T-cell (primary cell): ENCODE measurements at regions not wholly inside any gene's neighbourhood (a gene's known extent, or its start where the extent isn't known, plus 50 kb on each side); places are given as distances from the start of the nearest gene placed in this dataset.
A peak's percentile ranks its signal among the peaks of the same experiment; 100 is the strongest.

Experiments
- ATAC-seq, 4 experiments: fragments of 200-7000 bp in 3 of 4; fragments of 150-1000 bp in 1 of 4; cut with Tn5 transposase; replicated peaks in 1 of 4; 1 replicate in 3 of 4; 2 replicates in 1 of 4; pipeline ENCODE4 v1.10.0; 2021; ENCODE audit warnings: moderate library complexity in 3 of 4, mild to moderate bottlenecking in 2 of 4, moderate number of reproducible peaks in 1 of 4
- CTCF ChIA-PET, 2 donors: fragments of 300-600 bp; sonication (Branson Sonifier 250); formaldehyde crosslinking; loops; one replicate each; lab custom pipeline; 2022; ENCODE audit warnings: antibody characterized with exemption in 2 of 2; lab: Charles Lee
- POLR2A ChIA-PET, 2 donors: fragments of 300-600 bp; sonication (Branson Sonifier 250); formaldehyde crosslinking; loops; one replicate each; lab custom pipeline; 2022; ENCODE audit warnings: antibody characterized with exemption in 2 of 2; lab: Charles Lee
- DNase-seq, 35 experiments: peaks; one replicate each; pipeline versions ENCODE4 v3.0.0 to v3.0.0-alpha.2; 2013 to 2023
- H3K27ac ChIP-seq: one replicate; pipeline ENCODE4 v1.5.1; 2013; ENCODE audit warnings: low read length
- H3K27me3 ChIP-seq, 2 experiments: replicated peaks in 1 of 2; 1 replicate in 1 of 2; 2 replicates in 1 of 2; pipeline versions ENCODE4 v1.6.1 to v1.7.0; 2013; ENCODE audit warnings: low read length in 1 of 2, mixed read lengths in 1 of 2; ENCODE audit not compliant: control insufficient read depth in 2 of 2, insufficient read depth in 2 of 2; ENCODE audit errors: extremely low read depth in 1 of 2
- H3K36me3 ChIP-seq, 2 donors: 1 replicate in 1 of 2; 2 replicates in 1 of 2; pipeline versions ENCODE4 v1.6.1 to v1.7.0; 2013; ENCODE audit warnings: low read length in 1 of 2; ENCODE audit not compliant: control insufficient read depth in 2 of 2, insufficient read depth in 1 of 2; ENCODE audit errors: extremely low read depth in 1 of 2
- H3K4me1 ChIP-seq, 2 experiments: 1 replicate in 1 of 2; 2 replicates in 1 of 2; pipeline versions ENCODE4 v1.6.1 to v1.7.0; 2013; ENCODE audit warnings: low read length in 2 of 2, mixed read lengths in 1 of 2; ENCODE audit not compliant: insufficient read depth in 2 of 2, control insufficient read depth in 1 of 2; ENCODE audit errors: extremely low read depth in 1 of 2
- H3K4me3 ChIP-seq, 2 donors: 1 replicate in 1 of 2; 2 replicates in 1 of 2; pipeline versions ENCODE4 v1.5.1 to v1.7.0; 2013; ENCODE audit warnings: mild to moderate bottlenecking in 2 of 2, low read length in 1 of 2, moderate library complexity in 1 of 2; ENCODE audit not compliant: control insufficient read depth in 1 of 2; ENCODE audit errors: extremely low read depth in 1 of 2
- H3K9me3 ChIP-seq: 2 replicates; pipeline ENCODE4 v1.7.0; 2013
- H3K27ac Mint-ChIP-seq, 2 donors: one replicate each; pipeline ENCODE4 v1.8.0; 2020 to 2021; ENCODE audit warnings: mild to moderate bottlenecking in 2 of 2, mixed read lengths in 2 of 2
- H3K27me3 Mint-ChIP-seq, 2 donors: one replicate each; pipeline ENCODE4 v1.8.0; 2021 to 2022; ENCODE audit warnings: mixed read lengths in 2 of 2
- H3K36me3 Mint-ChIP-seq: one replicate; pipeline ENCODE4 v1.8.0; 2021; ENCODE audit warnings: mixed read lengths
- H3K4me1 Mint-ChIP-seq, 3 donors: one replicate each; pipeline ENCODE4 v1.8.0; 2020 to 2022; ENCODE audit warnings: mixed read lengths in 3 of 3, mild to moderate bottlenecking in 1 of 3
- H3K4me3 Mint-ChIP-seq, 3 donors: one replicate each; pipeline ENCODE4 v1.8.0; 2020 to 2022; ENCODE audit warnings: mild to moderate bottlenecking in 3 of 3, mixed read lengths in 3 of 3, moderate library complexity in 3 of 3
- H3K9me3 Mint-ChIP-seq, 3 donors: one replicate each; pipeline ENCODE4 v1.8.0; 2020 to 2022; ENCODE audit warnings: mixed read lengths in 3 of 3
- WGBS: methylation state at CpG from one replicate; pipeline ENCODE4 v1.1.5; 2013; ENCODE audit warnings: missing lambda C conversion rate; ENCODE audit not compliant: insufficient coverage; 5-methylcytosine and 5-hydroxymethylcytosine counted together

DNA sequence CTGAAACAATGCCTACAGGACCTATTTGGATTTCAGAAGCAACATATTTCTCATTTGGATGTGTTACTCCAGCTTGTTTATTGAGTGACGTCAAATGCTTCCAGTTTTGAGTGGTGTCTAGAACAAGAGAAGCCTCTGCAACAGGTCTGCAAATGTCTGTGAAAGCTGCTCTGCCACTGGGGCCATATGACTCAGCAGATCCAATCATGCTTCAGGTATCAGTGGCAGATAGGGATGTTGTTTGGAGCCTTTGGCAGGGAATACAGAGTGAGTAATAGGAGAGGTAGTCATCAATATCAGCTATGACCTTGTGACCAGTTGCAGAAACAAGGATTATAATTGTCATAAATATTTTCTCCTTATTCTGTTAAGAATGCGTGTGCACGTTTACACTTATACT is 141.1 kb upstream of the ZXDA start:
- H3K9me3 Mint-ChIP-seq = peaks cover 7 to 11% (median 10%) of the 10 kb centered on the region in 3 donors
- Histone ChIP-seq H3K4me3 (no peak overlapping the region), H3K4me1 (no peaks in the 10 kb centered on the region), H3K27ac (no peak overlapping the region), H3K36me3 (no peaks in the 10 kb centered on the region), H3K27me3 (no peaks in the 10 kb centered on the region), H3K9me3 (no peaks in the 10 kb centered on the region)
- peaks cover 0 to 15% of the 10 kb centered on the region in 2 donors for H3K27me3 Mint-ChIP-seq
- ChIA-PET POLR2A (no interaction called here), CTCF (no interaction called here)
- H3K4me1 Mint-ChIP-seq = no peaks in the 10 kb centered on the region
- H3K4me3 Mint-ChIP-seq = no peak overlapping the region
- 80% methylated on average over 1 of the region's 3 CpGs for WGBS
- ATAC-seq (no peak), DNase-seq (no peak)
- no peak overlapping the region for H3K27ac Mint-ChIP-seq
- no peaks in the 10 kb centered on the region for H3K36me3 Mint-ChIP-seq

DNA sequence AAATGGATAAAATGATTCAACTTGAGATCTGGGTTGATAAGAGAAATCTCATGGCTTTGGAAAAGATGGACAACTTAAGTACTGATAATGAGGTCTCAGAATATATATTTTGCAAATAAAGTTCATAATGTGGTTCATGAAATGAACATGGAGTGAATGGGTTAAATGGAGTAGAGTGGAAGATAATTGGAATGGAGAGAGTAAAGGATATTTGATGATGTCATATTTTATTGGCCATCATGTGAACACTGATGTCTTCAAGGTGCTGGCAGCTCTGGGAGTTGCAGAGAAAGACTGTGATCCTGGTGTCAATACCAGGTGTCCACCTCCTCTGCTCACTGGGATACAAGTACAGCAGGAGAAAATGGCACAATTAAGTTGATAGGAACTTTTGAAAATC is 133.9 kb upstream of the ZXDA start:
- H3K27ac ChIP-seq = no peak overlapping the region
- Mint-ChIP-seq H3K4me1 (no peaks in the 10 kb centered on the region), H3K9me3 (peaks cover 7 to 11% (median 10%) of the 10 kb centered on the region in 3 donors), H3K27me3 (peaks cover 0 to 15% of the 10 kb centered on the region in 2 donors), H3K27ac (no peak overlapping the region), H3K36me3 (no peaks in the 10 kb centered on the region), H3K4me3 (no peak overlapping the region)
- ChIA-PET POLR2A (no interaction called here), CTCF (no interaction called here)
- H3K4me3 ChIP-seq = no peak overlapping the region
- DNase-seq (no peak), ATAC-seq (no peak)
- H3K9me3 ChIP-seq = no peaks in the 10 kb centered on the region
- no peaks in the 10 kb centered on the region for H3K4me1 ChIP-seq
- no peaks in the 10 kb centered on the region for H3K36me3 ChIP-seq
- peaks cover 0 to 4% of the 10 kb centered on the region in 2 experiments for H3K27me3 ChIP-seq

DNA sequence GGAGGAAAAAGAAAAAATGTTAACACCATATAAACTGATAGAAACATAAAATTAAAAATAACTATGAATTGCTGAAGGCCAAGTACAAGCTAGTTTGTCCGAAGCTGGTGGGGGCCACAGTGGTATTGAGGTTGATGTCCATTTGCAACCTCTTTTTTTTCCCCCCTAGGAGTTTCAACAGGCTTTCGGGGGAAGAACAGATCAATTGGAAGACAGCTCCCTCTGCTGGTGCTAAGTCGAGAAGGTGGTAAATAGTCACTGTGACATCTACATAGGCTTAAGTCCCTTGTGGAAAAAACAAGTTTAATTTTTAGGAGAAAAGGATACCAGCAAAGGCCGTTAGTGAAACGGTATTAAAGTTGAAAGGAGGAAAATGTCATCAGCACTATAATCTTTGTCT is 115.7 kb upstream of the ZXDA start:
- Mint-ChIP-seq H3K36me3 (no peaks in the 10 kb centered on the region), H3K4me1 (peaks cover 5 to 25% (median 7%) of the 10 kb centered on the region in 3 donors), H3K9me3 (no peaks in the 10 kb centered on the region), H3K4me3 (no peak overlapping the region), H3K27me3 (peaks cover 0 to 4% of the 10 kb centered on the region in 2 donors), H3K27ac (no peak overlapping the region)
- Histone ChIP-seq H3K4me3 (no peak overlapping the region), H3K27ac (no peak overlapping the region), H3K9me3 (no peaks in the 10 kb centered on the region), H3K27me3 (no peaks in the 10 kb centered on the region), H3K36me3 (no peaks in the 10 kb centered on the region), H3K4me1 (no peaks in the 10 kb centered on the region)
- ATAC-seq = no peak
- ChIA-PET CTCF (interaction anchor here (0.6 to 0.9 kb wide), 3 partner anchors 9 to 206 kb away, joined by 4 read pairs; no protein-coding TSS in a partner anchor), POLR2A (no interaction called here)
- WGBS = no CpG with 5 or more reads among the region's 5 CpGs
- DNase-seq = peak in 24 of 35 experiments; percentile 0 to 58 (median 15)

DNA sequence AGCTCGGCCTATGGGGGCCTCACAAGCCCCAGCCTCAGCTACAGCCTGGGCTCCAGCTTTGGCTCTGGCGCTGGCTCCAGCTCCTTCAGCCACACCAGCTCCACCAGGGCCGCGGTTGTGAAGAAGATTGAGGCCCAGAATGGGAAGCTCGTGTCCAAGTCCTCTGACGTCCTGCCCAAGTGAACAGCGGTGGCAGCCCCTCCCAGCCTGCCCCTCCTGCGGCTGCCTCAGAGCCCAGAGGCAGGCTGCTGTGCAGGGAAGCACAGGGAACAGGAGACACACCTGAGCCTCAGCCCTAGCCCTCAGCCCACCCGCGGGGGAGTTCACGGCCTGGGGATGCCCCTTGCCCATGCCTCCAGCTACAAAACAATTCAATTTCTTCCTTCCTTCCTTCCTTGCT is 75.7 kb upstream of the ZXDA start:
- peaks cover 8 to 17% (median 13%) of the 10 kb centered on the region in 3 donors for H3K9me3 Mint-ChIP-seq
- CTCF ChIA-PET = no interaction called here
- Histone ChIP-seq H3K27ac (no peak overlapping the region), H3K27me3 (peaks cover 0 to 5% of the 10 kb centered on the region in 2 experiments), H3K9me3 (no peaks in the 10 kb centered on the region), H3K4me1 (no peaks in the 10 kb centered on the region), H3K36me3 (no peaks in the 10 kb centered on the region), H3K4me3 (no peak overlapping the region)
- H3K4me1 Mint-ChIP-seq = no peaks in the 10 kb centered on the region
- no peak overlapping the region for H3K27ac Mint-ChIP-seq
- ATAC-seq (no peak), DNase-seq (no peak)
- no peak overlapping the region for H3K4me3 Mint-ChIP-seq
- 87% methylated on average over 3 of the region's 11 CpGs for WGBS
- no peaks in the 10 kb centered on the region for H3K36me3 Mint-ChIP-seq
- POLR2A ChIA-PET = no interaction called here
- H3K27me3 Mint-ChIP-seq = peaks cover 3 to 12% of the 10 kb centered on the region in 2 donors

DNA sequence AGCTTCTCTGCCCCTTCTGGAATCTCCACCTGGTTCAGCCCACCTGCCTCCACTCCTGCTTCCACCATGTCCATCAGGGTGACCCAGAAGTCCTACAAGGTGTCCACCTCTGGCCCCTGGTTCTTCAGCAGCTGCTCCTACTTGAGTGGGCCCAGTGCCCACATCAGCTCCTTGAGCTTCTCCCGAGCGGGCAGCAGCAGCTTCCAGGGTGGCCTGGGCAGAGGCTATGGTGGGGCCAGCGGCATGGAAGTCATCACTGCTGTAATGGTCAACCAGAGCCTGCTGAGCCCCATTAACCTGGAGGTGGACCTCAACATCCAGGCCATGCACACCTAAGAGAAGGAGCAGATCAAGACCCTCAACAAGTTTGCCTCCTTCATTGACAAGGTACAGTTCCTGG is 74.4 kb upstream of the ZXDA start:
- no peak for DNase-seq
- WGBS = 90% methylated on average over 2 of the region's 3 CpGs

DNA sequence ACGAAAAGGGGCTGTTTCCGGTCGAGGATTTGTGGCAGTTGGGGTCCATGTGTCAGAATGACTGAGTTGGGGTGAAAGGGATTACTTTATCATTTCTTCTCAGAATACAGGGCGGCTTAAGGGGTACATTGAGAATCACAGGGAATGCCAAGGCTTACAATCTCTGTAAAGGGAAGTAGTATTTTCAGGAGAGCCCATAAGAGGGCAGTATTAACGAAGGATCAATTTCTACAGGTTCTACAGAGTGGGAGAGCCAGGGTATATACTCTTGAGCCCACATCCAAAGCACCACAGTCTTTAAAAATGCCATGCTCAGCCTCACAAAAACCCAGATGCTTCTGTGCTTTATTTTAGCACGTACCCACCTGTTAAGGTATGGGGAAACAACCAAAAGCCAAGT is 67.7 kb upstream of the ZXDA start:
- DNase-seq (no peak), ATAC-seq (no peak)
- Mint-ChIP-seq H3K4me3 (no peak overlapping the region), H3K36me3 (no peaks in the 10 kb centered on the region), H3K9me3 (no peaks in the 10 kb centered on the region), H3K27ac (no peak overlapping the region), H3K27me3 (peaks cover 2 to 27% of the 10 kb centered on the region in 2 donors), H3K4me1 (no peaks in the 10 kb centered on the region)
- POLR2A ChIA-PET = no interaction called here
- CTCF ChIA-PET = no interaction called here
- Histone ChIP-seq H3K27me3 (no peaks in the 10 kb centered on the region), H3K27ac (no peak overlapping the region), H3K4me3 (no peak overlapping the region), H3K9me3 (no peaks in the 10 kb centered on the region), H3K4me1 (no peaks in the 10 kb centered on the region), H3K36me3 (no peaks in the 10 kb centered on the region)
- no CpG with 5 or more reads among the region's 6 CpGs for WGBS

More for the DNA sequence above, 74.4 kb upstream of the ZXDA start:
- Histone ChIP-seq H3K27me3 (peaks cover 0 to 5% of the 10 kb centered on the region in 2 experiments), H3K27ac (no peak overlapping the region), H3K36me3 (no peaks in the 10 kb centered on the region), H3K9me3 (no peaks in the 10 kb centered on the region), H3K4me3 (no peak overlapping the region), H3K4me1 (no peaks in the 10 kb centered on the region)
- Mint-ChIP-seq H3K27me3 (peaks cover 3 to 12% of the 10 kb centered on the region in 2 donors), H3K27ac (no peak overlapping the region), H3K4me1 (no peaks in the 10 kb centered on the region), H3K4me3 (no peak overlapping the region), H3K9me3 (peaks cover 8 to 17% (median 13%) of the 10 kb centered on the region in 3 donors), H3K36me3 (no peaks in the 10 kb centered on the region)
- ATAC-seq = no peak
- POLR2A ChIA-PET = no interaction called here
- CTCF ChIA-PET = no interaction called here

DNA sequence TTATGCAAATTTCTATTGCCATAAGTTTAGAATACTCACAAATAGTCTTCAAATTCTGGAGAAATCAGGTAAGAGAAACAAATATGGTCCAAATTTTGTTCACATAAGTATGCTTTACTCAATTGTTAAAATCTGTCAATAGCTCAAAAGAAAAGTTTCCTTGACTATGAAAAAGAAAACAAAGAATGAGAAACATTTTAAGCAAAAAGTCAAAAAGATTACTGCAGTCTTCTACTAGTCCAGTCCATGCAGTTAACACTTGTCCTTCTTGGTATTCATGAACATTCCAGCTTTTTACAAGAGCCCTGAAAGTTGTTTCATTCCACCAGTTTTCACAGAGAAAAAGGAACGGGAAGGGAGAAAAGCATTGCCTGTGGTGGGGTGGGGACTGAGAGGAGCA is 54.7 kb upstream of the ZXDA start:
- Mint-ChIP-seq H3K27me3 (peaks cover 0 to 10% of the 10 kb centered on the region in 2 donors), H3K27ac (no peak overlapping the region), H3K36me3 (no peaks in the 10 kb centered on the region), H3K9me3 (peaks cover 2 to 15% (median 11%) of the 10 kb centered on the region in 3 donors), H3K4me3 (no peak overlapping the region), H3K4me1 (no peaks in the 10 kb centered on the region)
- CTCF ChIA-PET = no interaction called here
- DNase-seq (no peak), ATAC-seq (no peak)
- WGBS = no CpG with 5 or more reads among the region's 1 CpG
- H3K4me1 ChIP-seq = no peaks in the 10 kb centered on the region
- H3K27me3 ChIP-seq = no peaks in the 10 kb centered on the region
- POLR2A ChIA-PET = no interaction called here
- H3K36me3 ChIP-seq = no peaks in the 10 kb centered on the region
- H3K9me3 ChIP-seq = no peaks in the 10 kb centered on the region
- H3K4me3 ChIP-seq = no peak overlapping the region
- no peak overlapping the region for H3K27ac ChIP-seq
